ENCODE measurements at regions not wholly inside any gene's neighbourhood (a gene's known extent, or its start where the extent isn't known, plus 50 kb on each side); places are given as distances from the start of the nearest gene placed in this dataset.

GRCh38 chr6:153263489-153263888 is 132.4 kb upstream of the RGS17 start:
- H3K9me3 ChIP-seq (ENCODE audit: control insufficient read depth in 2 of 2, low read length in 2 of 2): no peaks in the 10 kb centered on the region
- no peaks in the 10 kb centered on the region for H3K27me3 ChIP-seq (ENCODE audit: control insufficient read depth in 2 of 2, insufficient read depth in 2 of 2, low read length in 2 of 2)
- H3K27ac ChIP-seq (ENCODE audit: low read depth in 2 of 2, low read length in 2 of 2): no peak overlapping the region
- no peak overlapping the region for H3K4me3 ChIP-seq (ENCODE audit: low read length in 2 of 2)
- no peak overlapping the region for H3K9ac ChIP-seq (ENCODE audit: low read depth in 1 of 2, low read length in 2 of 2)
- H3K4me1 ChIP-seq (ENCODE audit: control insufficient read depth in 2 of 2, insufficient read depth in 2 of 2, low read length in 2 of 2): no peaks in the 10 kb centered on the region
- H3K36me3 ChIP-seq (ENCODE audit: control insufficient read depth in 2 of 2, insufficient read depth in 2 of 2, low read length in 2 of 2): no peaks in the 10 kb centered on the region

DNA sequence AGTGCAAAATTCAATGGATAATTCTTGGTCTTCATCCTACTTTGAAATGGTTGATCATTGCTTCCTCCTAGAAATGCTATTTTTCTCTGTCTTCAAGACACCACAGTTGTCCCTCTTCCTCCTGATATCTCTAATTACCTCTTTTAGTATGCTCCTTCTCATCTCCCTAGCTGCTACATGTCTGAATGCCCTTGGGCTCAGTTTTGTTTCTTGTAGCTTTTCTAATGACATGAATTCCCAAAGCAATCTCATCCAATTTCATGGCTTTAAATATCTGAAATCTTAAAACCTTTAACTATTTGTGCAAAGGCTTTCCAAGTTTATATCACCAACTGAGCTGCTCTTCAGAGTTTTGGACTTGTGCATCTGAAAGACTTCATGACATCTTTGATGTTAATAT is 120.2 kb upstream of the RGS17 start:
- H3K9me3 ChIP-seq (ENCODE audit: control insufficient read depth in 2 of 2, low read length in 2 of 2): no peaks in the 10 kb centered on the region
- H3K27me3 ChIP-seq (ENCODE audit: control insufficient read depth in 2 of 2, insufficient read depth in 2 of 2, low read length in 2 of 2): no peaks in the 10 kb centered on the region
- H3K4me3 ChIP-seq (ENCODE audit: low read length in 2 of 2): no peak overlapping the region
- H3K4me1 ChIP-seq (ENCODE audit: control insufficient read depth in 2 of 2, insufficient read depth in 2 of 2, low read length in 2 of 2): no peaks in the 10 kb centered on the region
- H3K9ac ChIP-seq (ENCODE audit: low read depth in 1 of 2, low read length in 2 of 2): no peak overlapping the region
- H3K27ac ChIP-seq (ENCODE audit: low read depth in 2 of 2, low read length in 2 of 2): no peak overlapping the region
- H3K36me3 ChIP-seq (ENCODE audit: control insufficient read depth in 2 of 2, insufficient read depth in 2 of 2, low read length in 2 of 2): no peaks in the 10 kb centered on the region

- no peaks in the 10 kb centered on the region for H3K4me1 ChIP-seq (ENCODE audit: control insufficient read depth in 2 of 2, insufficient read depth in 2 of 2, low read length in 2 of 2)
- H3K27ac ChIP-seq (ENCODE audit: low read depth in 2 of 2, low read length in 2 of 2): no peak overlapping the region
- no peak overlapping the region for H3K9ac ChIP-seq (ENCODE audit: low read depth in 1 of 2, low read length in 2 of 2)
- no peaks in the 10 kb centered on the region for H3K9me3 ChIP-seq (ENCODE audit: control insufficient read depth in 2 of 2, low read length in 2 of 2)
- no peaks in the 10 kb centered on the region for H3K27me3 ChIP-seq (ENCODE audit: control insufficient read depth in 2 of 2, insufficient read depth in 2 of 2, low read length in 2 of 2)
- H3K4me3 ChIP-seq (ENCODE audit: low read length in 2 of 2): no peak overlapping the region
- H3K36me3 ChIP-seq (ENCODE audit: control insufficient read depth in 2 of 2, insufficient read depth in 2 of 2, low read length in 2 of 2): no peaks in the 10 kb centered on the region
These were observed 106.6 kb upstream of the RGS17 start for GRCh38 chr6:153237670-153238069.

GRCh38 chr6:153231048-153231646 is 100.1 kb upstream of the RGS17 start:
- no peaks in the 10 kb centered on the region for H3K27me3 ChIP-seq (ENCODE audit: control insufficient read depth in 2 of 2, insufficient read depth in 2 of 2, low read length in 2 of 2)
- no peaks in the 10 kb centered on the region for H3K9me3 ChIP-seq (ENCODE audit: control insufficient read depth in 2 of 2, low read length in 2 of 2)
- no peaks in the 10 kb centered on the region for H3K36me3 ChIP-seq (ENCODE audit: control insufficient read depth in 2 of 2, insufficient read depth in 2 of 2, low read length in 2 of 2)
- no peak overlapping the region for H3K4me3 ChIP-seq (ENCODE audit: low read length in 2 of 2)
- H3K4me1 ChIP-seq (ENCODE audit: control insufficient read depth in 2 of 2, insufficient read depth in 2 of 2, low read length in 2 of 2): no peaks in the 10 kb centered on the region
- no peak overlapping the region for H3K27ac ChIP-seq (ENCODE audit: low read depth in 2 of 2, low read length in 2 of 2)
- H3K9ac ChIP-seq (ENCODE audit: low read depth in 1 of 2, low read length in 2 of 2): no peak overlapping the region

GRCh38 chr6:153218184-153218792 is 87.2 kb upstream of the RGS17 start:
- H3K9me3 ChIP-seq (ENCODE audit: control insufficient read depth in 2 of 2, low read length in 2 of 2): no peaks in the 10 kb centered on the region
- H3K27ac ChIP-seq (ENCODE audit: low read depth in 2 of 2, low read length in 2 of 2): no peak overlapping the region
- H3K27me3 ChIP-seq (ENCODE audit: control insufficient read depth in 2 of 2, insufficient read depth in 2 of 2, low read length in 2 of 2): no peaks in the 10 kb centered on the region
- no peaks in the 10 kb centered on the region for H3K4me1 ChIP-seq (ENCODE audit: control insufficient read depth in 2 of 2, insufficient read depth in 2 of 2, low read length in 2 of 2)
- H3K4me3 ChIP-seq (ENCODE audit: low read length in 2 of 2): no peak overlapping the region
- H3K36me3 ChIP-seq (ENCODE audit: control insufficient read depth in 2 of 2, insufficient read depth in 2 of 2, low read length in 2 of 2): no peaks in the 10 kb centered on the region
- no peak overlapping the region for H3K9ac ChIP-seq (ENCODE audit: low read depth in 1 of 2, low read length in 2 of 2)

- Histone ChIP-seq H3K4me3 (ENCODE audit: low read length in 2 of 2) (no peak overlapping the region), H3K9ac (ENCODE audit: low read depth in 1 of 2, low read length in 2 of 2) (no peak overlapping the region)
These were observed 85.7 kb upstream of the RGS17 start for GRCh38 chr6:153216789-153217188.

GRCh38 chr6:153215242-153215641 is 84.2 kb upstream of the RGS17 start:
- Histone ChIP-seq H3K4me1 (ENCODE audit: control insufficient read depth in 2 of 2, insufficient read depth in 2 of 2, low read length in 2 of 2) (no peaks in the 10 kb centered on the region), H3K9me3 (ENCODE audit: control insufficient read depth in 2 of 2, low read length in 2 of 2) (no peaks in the 10 kb centered on the region), H3K36me3 (ENCODE audit: control insufficient read depth in 2 of 2, insufficient read depth in 2 of 2, low read length in 2 of 2) (no peaks in the 10 kb centered on the region), H3K27ac (ENCODE audit: low read depth in 2 of 2, low read length in 2 of 2) (no peak overlapping the region), H3K27me3 (ENCODE audit: control insufficient read depth in 2 of 2, insufficient read depth in 2 of 2, low read length in 2 of 2) (no peaks in the 10 kb centered on the region), H3K9ac (ENCODE audit: low read depth in 1 of 2, low read length in 2 of 2) (no peak overlapping the region), H3K4me3 (ENCODE audit: low read length in 2 of 2) (no peak overlapping the region)

More at GRCh38 chr6:153216789-153217188, 85.7 kb upstream of the RGS17 start:
- H3K4me1 ChIP-seq (ENCODE audit: control insufficient read depth in 2 of 2, insufficient read depth in 2 of 2, low read length in 2 of 2): no peaks in the 10 kb centered on the region
- H3K27ac ChIP-seq (ENCODE audit: low read depth in 2 of 2, low read length in 2 of 2): no peak overlapping the region
- H3K27me3 ChIP-seq (ENCODE audit: control insufficient read depth in 2 of 2, insufficient read depth in 2 of 2, low read length in 2 of 2): no peaks in the 10 kb centered on the region
- no peaks in the 10 kb centered on the region for H3K36me3 ChIP-seq (ENCODE audit: control insufficient read depth in 2 of 2, insufficient read depth in 2 of 2, low read length in 2 of 2)
- H3K9me3 ChIP-seq (ENCODE audit: control insufficient read depth in 2 of 2, low read length in 2 of 2): no peaks in the 10 kb centered on the region

DNA sequence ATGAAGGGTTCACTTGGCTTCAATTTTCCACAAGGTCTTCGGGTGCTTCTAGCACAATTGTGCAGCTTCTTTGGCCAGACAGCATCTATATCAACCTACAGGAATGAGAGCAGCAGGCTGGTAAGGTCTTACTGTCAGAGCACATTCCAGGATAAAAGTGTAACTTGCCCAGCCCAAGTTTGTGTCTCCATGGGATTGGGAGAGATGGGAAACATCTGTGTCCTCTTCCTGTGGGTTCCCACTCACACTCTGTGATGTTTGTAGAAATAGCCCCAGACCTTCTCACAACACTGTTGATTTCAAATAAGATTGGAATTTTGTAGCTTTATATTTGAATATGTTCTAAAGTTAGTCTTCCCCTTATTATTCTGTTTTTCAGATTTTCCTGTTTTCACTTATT is 83.4 kb upstream of the RGS17 start:
- Histone ChIP-seq H3K9ac (ENCODE audit: low read depth in 1 of 2, low read length in 2 of 2) (no peak overlapping the region), H3K36me3 (ENCODE audit: control insufficient read depth in 2 of 2, insufficient read depth in 2 of 2, low read length in 2 of 2) (no peaks in the 10 kb centered on the region), H3K9me3 (ENCODE audit: control insufficient read depth in 2 of 2, low read length in 2 of 2) (no peaks in the 10 kb centered on the region), H3K4me1 (ENCODE audit: control insufficient read depth in 2 of 2, insufficient read depth in 2 of 2, low read length in 2 of 2) (no peaks in the 10 kb centered on the region), H3K27ac (ENCODE audit: low read depth in 2 of 2, low read length in 2 of 2) (no peak overlapping the region), H3K27me3 (ENCODE audit: control insufficient read depth in 2 of 2, insufficient read depth in 2 of 2, low read length in 2 of 2) (no peaks in the 10 kb centered on the region), H3K4me3 (ENCODE audit: low read length in 2 of 2) (no peak overlapping the region)

GRCh38 chr6:153210083-153210482 is 79.0 kb upstream of the RGS17 start:
- Histone ChIP-seq H3K36me3 (ENCODE audit: control insufficient read depth in 2 of 2, insufficient read depth in 2 of 2, low read length in 2 of 2) (no peaks in the 10 kb centered on the region), H3K4me3 (ENCODE audit: low read length in 2 of 2) (no peak overlapping the region), H3K9me3 (ENCODE audit: control insufficient read depth in 2 of 2, low read length in 2 of 2) (no peaks in the 10 kb centered on the region), H3K27ac (ENCODE audit: low read depth in 2 of 2, low read length in 2 of 2) (no peak overlapping the region), H3K27me3 (ENCODE audit: control insufficient read depth in 2 of 2, insufficient read depth in 2 of 2, low read length in 2 of 2) (no peaks in the 10 kb centered on the region), H3K4me1 (ENCODE audit: control insufficient read depth in 2 of 2, insufficient read depth in 2 of 2, low read length in 2 of 2) (no peaks in the 10 kb centered on the region), H3K9ac (ENCODE audit: low read depth in 1 of 2, low read length in 2 of 2) (no peak overlapping the region)

DNA sequence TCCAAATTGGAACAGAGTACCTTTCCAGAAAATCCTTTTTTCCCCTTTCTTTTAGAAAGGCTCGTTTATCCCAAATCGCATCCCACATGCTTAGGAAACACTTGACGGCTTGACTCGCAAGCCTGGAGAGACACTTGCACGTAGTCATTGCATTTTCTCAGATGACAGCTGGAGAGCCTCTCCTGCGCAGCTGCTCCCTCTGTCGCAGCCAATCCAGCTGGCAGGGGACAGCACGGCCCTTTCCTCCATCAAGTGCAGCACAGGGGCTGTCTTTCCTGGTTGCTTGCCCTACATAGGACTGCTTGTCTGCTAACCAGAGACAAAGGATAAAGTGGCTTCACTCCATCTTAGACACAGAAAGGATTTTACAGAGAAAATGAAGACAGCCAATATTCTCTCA is 77.6 kb upstream of the RGS17 start:
- no peaks in the 10 kb centered on the region for H3K36me3 ChIP-seq (ENCODE audit: control insufficient read depth in 2 of 2, insufficient read depth in 2 of 2, low read length in 2 of 2)
- H3K4me1 ChIP-seq (ENCODE audit: control insufficient read depth in 2 of 2, insufficient read depth in 2 of 2, low read length in 2 of 2): no peaks in the 10 kb centered on the region
- H3K4me3 ChIP-seq (ENCODE audit: low read length in 2 of 2): no peak overlapping the region
- no peaks in the 10 kb centered on the region for H3K27me3 ChIP-seq (ENCODE audit: control insufficient read depth in 2 of 2, insufficient read depth in 2 of 2, low read length in 2 of 2)
- H3K27ac ChIP-seq (ENCODE audit: low read depth in 2 of 2, low read length in 2 of 2): no peak overlapping the region
- H3K9me3 ChIP-seq (ENCODE audit: control insufficient read depth in 2 of 2, low read length in 2 of 2): no peaks in the 10 kb centered on the region
- no peak overlapping the region for H3K9ac ChIP-seq (ENCODE audit: low read depth in 1 of 2, low read length in 2 of 2)

Data from mucosa of rectum (tissue), 2 donors.